ENCODE measurements at regions not wholly inside any gene's neighbourhood (a gene's known extent, or its start where the extent isn't known, plus 50 kb on each side); places are given as distances from the start of the nearest gene placed in this dataset.
"Not testable (repeated sequence)": the region's sequence is repeated elsewhere in the genome, so short reads cannot be mapped to it uniquely, and the experiment has no call there.

DNA sequence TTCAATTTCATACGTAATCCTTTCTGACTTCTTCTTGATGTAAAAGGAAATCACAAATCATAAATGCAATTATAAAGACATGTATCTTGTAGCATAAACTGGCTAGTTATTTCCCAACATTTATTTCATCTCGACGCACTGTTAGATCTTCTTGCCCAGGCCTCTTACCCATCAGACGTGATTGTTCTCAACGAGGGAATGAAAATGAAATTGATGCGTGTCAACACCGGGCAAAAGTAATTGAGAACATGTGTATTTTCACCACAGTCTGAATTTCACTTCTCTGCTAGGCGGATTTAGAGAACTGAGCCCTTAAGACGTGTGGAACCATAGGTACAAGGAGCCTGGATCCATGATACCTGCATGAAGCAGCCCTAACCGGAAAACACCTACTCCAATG lies 519.7 kb downstream of the KCNT2 start:
- no peak for DNase-seq (ENCODE audit: low read depth)

DNA sequence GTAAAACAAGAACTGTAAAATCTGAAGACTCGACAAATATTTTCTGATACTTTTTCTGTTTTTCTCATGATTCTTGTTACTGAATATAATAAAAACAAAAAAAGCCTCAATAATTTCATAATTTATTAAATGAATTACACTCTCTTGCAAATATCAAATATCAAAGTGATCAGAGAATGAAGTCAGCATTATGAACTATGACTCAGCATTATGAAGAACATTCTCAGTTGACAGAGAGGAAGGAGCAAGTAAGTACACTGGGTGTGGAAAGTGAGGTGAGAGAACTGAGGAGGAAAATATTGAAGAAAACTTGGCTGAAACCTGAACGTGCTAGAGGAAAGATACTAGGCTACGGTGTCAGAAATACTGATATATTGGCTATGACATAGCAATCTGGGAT lies 529.5 kb downstream of the KCNT2 start:
- no peak for DNase-seq (ENCODE audit: low read depth)

DNA sequence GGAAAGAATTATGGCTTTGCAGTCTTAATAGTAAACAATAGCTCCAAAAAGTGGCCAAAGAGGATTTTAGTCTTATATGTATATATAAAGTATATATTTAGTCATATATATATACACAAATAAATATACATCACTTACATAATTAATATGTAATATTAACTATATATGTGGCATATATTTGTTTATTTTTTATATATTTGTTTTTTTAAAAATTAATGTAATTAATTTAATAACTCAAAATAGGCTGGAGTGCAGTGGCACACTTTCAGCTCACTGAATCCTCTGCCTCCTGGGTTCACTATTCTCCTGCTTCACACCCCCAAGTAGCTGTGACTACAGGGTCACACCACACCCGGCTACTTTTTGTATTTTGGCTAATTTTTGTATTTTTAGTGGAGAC lies 532.6 kb downstream of the KCNT2 start:
- DNase-seq (ENCODE audit: low read depth), result no peak

DNA sequence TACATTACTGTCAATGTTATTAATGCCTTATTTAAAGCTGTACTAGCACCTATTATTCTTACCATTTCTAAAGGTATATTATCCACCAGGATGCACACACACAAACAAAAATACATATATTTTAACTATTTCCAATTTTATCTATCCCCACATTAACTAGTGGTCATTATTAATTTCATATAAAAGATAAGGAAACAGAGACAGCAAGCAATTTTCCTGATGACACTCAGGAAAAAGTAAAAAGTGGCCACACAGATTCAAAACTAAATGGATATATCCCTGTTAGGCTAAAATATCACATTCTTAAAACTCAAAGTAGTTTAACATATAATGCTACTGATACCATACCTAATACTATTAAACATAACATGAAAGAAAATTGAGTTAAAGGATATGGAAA lies 534.1 kb downstream of the KCNT2 start:
- no peak for DNase-seq (ENCODE audit: low read depth)

DNA sequence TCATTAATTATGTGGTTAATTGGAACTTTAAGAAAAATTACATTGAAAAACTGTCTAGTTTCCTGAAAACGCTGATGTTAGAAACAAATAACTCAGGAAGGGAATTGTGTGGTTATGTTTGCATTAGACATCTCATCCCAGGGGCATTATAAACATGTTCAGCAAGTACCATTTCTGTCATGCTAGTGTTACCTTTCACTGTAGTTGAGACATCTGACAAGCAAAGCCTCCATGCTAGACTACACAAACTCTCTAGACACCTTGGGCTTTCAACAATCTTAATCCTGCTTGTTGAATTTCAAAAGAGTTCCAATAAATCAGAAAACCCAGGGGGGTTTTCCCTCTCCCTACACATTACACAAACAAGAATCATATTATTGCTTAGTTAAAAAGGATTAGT lies 536.8 kb downstream of the KCNT2 start:
- no peak for DNase-seq (ENCODE audit: low read depth)

DNA sequence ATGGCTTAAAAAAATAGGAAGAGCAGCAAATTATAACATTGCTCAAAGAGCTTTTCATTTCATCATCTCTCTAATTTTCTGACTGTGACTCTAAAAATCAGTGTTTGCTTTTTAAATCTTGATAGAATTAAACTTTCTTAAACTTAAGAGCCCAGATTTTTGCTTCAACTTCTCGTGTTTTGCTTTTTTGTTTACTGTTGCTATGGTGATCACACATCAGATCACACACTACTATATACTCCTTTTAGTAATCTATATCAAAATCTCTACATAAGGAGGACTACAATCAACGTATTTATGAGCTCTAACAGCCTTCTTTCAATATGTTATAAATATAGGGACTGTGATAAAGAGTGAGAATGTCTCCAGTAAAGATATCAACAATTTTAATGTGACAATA lies 537.3 kb downstream of the KCNT2 start:
- no peak for DNase-seq (ENCODE audit: low read depth)

DNA sequence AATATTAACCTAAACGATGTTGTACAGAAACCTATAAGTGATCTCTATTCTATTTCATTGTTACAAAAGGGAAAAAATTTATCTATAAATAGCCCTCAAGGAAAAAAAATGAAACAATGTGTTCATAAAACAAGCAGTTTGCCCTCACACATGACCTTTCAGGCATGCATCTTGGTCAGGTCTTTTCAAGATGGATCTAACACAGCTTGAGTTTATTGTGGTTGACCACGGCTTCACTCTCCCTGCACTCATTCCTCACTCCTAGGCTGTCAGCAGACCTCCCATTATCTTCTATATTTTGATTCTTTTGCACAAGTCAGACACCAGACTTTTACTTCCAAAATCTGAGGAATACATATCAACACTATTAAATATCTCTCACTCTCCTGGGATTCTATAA lies 544.3 kb downstream of the KCNT2 start:
- DNase-seq (ENCODE audit: low read depth), result no peak

DNA sequence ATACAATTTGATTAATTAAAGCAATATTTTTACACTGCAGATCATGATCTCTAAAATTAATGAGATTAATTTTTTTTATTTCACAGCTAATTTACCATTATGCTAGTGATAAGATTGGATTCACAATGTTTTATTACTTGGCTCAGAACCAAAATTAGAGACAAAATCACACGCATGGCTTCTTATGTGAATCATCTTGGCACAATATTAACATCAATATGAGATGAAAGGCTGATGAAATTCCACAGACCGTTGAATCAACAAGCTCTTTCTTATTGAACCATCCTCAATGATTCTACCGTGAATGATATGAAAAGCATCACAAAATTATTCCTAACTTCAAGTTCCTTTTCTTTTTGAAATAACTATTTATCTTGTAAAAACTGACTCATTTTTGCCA lies 544.9 kb downstream of the KCNT2 start:
- peak; percentile 20 for DNase-seq (ENCODE audit: low read depth)

DNA sequence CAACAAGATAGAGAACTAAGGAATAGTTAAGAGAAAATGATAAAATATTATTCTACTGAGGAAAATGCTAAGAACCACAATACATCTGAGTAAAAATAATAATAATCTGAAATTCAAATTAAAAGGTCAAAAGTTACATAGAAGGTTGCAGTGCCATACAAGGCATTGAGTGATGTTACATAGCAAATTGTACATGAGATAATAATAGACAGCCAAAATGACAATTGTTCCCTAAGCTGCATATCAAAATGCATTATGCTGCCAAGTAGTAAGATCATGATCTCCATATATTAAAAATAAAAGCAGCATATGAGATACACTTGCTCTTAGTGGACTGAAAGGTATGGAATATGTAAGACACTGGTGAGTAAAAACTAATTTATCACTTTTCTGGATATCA lies 547.7 kb downstream of the KCNT2 start:
- no peak for DNase-seq (ENCODE audit: low read depth)

DNA sequence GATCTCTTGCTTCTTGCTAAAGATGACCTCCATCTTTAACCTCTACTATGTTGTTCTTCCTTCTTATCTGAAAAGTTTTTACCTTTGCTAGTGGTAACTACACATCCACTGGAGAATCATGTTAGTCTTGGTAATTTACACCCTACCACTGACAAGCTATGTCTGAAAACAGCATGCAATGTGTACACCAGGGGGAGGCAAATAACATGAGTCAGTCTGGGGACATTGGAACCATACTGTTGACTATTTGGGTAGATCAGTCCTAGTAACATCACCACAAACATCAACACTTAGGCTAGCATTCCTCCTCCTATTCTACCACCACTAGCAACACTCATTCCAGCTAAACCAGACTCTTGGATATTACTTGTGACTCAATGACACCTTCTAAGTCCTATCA lies 549.0 kb downstream of the KCNT2 start:
- no peak for DNase-seq (ENCODE audit: low read depth)

DNA sequence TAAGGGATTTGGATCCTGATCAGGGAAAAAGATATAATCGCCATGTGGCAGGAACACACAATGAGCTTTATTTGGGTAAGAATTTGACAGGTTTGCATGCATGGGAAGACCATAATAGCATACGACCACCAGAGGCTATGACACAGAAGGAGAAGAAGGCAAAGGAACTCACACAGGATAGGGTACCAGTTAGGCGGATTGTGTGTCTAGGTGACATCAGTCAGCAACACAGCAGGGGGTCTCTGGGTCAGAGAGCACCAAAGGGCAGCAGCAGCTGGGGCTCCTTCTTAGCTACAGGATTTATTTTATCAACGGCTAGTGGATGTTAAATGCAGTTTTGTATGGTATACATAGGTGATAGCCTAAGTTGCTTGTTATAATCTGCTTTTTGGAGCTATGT lies 551.3 kb downstream of the KCNT2 start:
- DNase-seq (ENCODE audit: low read depth), result no peak

DNA sequence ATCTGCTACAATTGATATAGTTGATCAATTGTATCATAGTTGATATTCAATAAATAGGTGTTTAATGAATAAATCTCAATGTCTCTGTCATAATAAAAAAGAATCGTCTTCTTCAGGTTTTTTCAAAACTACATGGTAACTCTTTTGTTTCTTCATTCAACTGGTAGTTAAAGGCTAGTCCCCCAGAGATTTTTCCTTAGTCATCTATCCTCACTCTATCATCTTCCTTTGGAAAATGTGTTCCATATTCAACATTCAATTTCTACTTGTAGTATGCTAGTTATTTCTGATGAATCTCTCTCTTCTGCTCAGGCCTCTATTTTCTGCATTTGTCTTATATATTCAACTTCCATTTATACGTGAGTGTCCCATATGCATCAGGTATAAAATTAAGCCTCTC lies 558.8 kb downstream of the KCNT2 start:
- DNase-seq (ENCODE audit: low read depth), result no peak

DNA sequence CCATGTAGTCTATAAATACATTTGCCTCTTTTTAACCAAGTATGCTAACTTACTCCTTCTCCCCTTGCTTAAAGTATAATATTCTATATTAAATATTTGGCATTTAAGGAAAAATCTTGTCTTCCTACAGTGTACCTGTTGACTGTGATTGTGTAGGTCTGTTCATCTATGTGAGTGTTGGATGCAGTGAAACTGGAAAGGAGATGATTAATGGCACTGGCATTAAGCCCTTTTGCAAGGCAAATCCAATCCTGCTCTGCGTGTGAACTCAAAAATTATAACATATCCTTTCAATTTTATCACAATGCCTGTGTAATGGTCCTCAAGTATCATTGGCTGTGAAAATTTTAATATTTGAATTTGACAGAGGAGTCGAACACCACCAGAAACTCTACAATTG lies 565.0 kb downstream of the KCNT2 start:
- no peak for DNase-seq (ENCODE audit: low read depth)

DNA sequence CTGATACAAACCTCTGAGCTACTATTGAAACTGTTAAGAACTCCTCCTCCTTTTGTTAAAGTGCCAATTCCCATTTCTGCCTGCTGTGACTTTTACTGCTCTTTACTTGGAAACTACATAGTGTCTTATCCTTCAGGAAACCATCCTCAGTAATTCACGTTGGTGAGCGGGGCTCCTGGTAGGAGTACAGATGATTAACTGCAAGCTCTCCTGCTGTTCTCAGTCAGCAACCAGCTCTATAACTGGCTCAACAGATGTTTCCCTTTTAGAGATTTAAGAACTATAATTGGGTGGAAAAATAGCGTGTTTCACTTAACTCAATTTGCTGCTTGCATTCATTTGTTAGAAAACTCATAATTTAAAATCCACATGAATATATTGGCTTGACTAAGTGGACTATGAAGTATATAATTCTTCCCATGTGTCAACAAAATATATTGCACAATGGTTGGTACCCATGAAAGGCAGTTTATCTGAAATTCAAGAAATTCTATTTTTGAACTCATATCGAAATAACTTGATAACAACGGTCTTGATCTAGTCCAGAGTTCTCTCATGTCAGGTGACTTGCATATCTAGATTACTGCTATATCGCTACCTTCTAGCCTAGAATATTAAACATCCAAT lies 574.0 kb downstream of the KCNT2 start:
- DNase-seq (ENCODE audit: low read depth), result no peak

DNA sequence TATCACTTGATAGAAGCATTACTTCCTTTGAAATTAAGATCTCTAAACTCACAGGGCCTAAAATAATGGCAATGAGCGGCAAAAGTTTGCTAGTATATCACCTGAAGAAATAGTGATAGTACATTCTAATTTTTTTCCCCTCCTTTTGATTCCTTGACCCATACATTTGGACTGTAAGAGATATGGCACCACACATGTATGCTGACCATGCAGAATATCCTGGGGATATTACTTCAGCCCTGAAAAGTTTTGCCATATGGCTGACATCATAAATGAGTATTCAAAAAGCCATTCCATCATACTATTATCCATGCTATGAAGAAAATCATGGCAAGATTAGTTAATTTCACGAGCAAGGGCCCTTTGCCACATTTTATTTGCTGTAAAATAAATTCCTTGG lies 576.9 kb downstream of the KCNT2 start:
- not testable (repeated sequence) for DNase-seq (ENCODE audit: low read depth)

DNA sequence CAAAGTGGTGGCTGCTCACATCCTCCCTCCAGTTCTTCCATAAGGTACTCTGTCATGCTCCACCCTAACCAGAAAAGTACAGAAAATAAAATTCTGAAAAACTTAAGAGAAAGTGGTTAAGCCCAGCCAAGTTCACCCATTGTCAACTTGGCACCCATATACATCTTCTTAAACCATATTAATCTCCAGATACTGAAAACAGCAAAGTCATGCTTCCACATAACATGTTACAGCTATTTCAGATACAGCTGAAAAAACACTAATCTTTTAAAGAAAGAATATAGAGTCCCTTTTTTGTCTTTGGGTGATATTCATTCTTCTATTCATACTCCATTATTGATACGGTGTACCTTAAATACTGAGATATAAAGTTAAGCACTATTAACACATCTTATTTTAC lies 577.8 kb downstream of the KCNT2 start:
- DNase-seq (ENCODE audit: low read depth), result no peak

DNA sequence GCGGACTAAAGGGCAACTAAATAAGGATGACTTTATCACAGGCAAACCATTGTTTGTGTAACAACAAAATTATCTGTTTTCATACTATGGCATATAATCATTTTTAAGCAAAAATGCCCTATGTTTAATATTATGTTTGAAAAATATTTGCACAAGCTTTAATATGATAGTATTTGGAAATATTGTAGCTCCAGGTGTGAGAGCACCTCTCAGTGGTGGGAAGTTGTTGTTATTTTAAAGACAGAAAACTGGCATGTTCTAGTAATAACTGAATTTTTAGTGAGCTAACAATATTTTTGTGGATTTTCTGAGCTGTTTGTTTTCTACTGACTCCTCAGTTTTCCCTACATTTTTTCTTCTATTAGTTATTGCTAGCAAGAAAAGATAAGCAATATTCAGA lies 578.8 kb downstream of the KCNT2 start:
- no peak for DNase-seq (ENCODE audit: low read depth)

DNA sequence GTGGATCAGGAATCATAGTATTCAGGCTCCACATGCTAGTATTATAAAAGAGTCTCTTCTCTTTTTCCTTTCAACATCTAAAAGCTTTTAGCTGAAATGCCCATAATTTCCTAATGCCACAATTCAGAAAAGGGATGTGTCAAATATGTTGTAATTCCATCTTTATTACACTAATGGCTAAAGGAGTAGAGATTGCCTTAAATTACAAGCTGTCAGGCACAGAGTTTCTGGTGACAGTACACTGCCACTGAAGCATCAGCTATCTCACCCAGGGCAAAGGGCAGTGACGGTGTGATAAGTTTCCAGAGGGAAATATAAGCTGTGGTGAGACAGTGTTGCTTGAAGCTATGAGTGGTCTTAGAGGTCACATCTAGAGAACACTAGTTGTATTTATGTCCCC lies 581.1 kb downstream of the KCNT2 start:
- no peak for DNase-seq (ENCODE audit: low read depth)

DNA sequence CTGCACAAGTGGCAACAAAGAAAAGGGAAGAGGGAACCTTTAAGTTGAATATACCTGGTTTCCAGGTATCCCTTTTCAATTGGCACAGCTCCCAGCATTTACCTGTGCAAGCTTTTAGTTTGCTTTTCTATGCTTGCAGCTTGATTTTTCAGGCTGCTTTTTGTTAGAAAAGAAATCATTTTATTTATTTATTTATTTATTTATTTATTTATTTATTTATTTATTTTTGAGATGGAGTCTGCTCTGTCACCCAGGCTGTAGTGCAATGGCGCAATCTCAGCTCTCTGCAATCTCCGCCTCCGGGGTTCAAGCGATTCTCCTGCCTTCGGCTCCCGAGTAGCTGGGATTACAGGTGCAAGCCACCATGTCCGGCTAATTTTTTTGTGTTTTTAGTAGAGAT lies 587.1 kb downstream of the KCNT2 start:
- not testable (repeated sequence) for DNase-seq (ENCODE audit: low read depth)

DNA sequence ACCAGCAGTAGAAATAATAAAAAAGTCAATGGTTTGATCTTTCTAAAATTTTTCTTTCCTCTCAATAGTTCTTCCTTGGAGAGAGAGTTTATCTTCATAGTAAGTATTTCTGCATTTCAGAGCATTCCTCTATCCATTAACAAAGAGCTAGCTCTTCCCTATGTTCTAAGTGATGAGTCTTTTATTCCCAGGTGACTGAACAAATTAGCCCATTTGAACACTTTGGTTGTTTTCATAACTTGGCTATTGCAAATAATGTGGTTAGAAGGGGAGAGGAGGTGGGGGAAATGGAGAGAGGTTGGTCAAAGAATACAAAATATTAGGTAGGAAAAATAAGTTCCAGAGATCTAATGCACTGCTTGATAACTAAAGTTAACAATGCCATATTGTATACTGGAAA lies 598.9 kb downstream of the KCNT2 start:
- DNase-seq (ENCODE audit: low read depth), result no peak

DNA sequence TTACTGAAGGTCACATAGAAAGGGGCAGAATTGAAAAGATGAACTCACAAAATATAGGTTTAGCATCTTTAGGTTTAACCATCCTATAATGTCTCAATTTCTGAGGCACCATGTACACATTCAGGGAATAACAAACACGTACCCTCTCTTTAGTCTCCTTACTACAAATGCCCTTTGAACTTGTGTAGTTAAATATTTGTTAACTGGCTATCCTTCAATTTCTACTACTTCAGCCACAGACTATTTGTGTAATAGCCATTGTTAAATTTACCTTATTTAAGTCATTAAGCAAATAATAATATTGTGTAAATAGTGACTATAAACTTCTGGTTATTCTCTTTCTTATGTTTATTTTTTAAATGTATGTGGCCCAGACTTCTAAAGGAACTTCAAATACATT lies 600.5 kb downstream of the KCNT2 start:
- DNase-seq (ENCODE audit: low read depth), result no peak

DNA sequence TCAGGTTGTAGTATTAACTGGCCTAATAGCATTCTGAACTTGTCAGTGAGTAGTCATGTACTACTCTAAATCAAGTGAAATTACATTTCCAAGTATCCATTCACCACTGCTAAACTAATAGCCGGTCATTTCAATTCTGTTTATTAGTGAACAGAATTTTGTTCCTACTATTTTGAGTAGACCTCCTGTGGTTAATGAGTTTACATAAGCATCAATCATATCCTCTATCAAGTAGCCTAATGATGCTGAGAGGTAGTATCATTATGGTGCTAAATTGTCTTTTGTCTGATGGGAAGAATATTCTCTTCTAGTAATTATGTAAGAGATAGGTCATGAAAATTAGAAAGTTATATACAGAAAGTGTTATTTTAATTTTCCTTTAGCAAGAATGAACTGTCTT lies 602.8 kb downstream of the KCNT2 start:
- DNase-seq (ENCODE audit: low read depth), result no peak

DNA sequence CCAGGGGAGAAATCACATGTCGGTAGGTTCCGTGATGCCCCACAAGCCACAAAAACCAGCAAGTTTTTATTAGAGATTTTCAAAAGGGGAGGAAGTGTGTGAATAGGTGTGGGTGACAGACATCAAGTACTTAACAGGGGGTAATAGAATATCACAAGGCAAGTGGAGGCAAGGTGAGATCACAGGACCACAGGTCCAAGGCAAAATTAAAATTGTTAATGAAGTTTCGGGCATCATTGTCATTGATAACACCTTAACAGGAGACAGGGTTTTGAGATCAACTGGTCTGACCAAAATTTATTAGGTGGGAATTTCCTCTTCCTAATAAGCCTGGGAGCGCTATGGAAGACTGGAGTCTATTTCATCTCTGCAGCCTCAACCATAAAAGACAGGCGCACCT lies 603.9 kb downstream of the KCNT2 start:
- DNase-seq (ENCODE audit: low read depth), result not testable (repeated sequence)

DNA sequence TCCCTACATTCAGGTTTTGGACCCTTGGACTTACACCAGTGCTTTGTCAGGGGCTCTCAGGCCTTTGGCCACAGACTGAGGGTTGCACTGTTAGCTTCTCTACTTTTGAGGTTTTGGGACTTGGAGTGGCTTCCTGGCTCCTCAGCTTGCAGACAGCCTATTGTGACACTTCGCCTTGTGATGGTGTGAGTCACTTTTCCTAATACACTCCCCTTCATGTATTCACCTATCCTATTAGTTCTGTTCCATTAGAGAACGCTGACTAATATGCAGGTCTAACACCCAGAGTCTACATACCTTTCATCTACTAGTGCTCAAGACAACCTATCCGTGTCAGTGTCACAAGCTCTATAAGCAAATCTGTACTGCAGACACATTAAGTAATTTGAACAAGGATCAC lies 605.3 kb downstream of the KCNT2 start:
- no peak for DNase-seq (ENCODE audit: low read depth)

DNA sequence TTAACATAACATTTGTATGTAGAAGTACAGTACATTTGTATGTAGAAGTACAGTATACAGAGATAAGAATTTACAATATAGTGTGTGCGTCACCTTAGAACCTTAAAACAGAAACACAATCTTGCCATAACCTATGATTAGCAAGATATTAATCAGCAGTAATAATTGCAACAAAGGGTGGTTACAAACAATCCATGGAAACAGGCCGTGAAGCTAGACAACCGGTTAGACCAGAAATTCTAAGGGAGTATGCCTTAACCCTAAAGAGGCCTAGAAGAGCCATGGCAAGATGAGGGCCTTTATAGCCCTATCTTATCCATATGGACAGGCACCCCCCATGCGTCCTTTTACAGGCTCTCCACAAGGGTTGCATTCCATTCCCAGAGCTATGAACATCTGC lies 605.9 kb downstream of the KCNT2 start:
- DNase-seq (ENCODE audit: low read depth), result not testable (repeated sequence)
